GM12874 (cell line): ENCODE measurements at regions not wholly inside any gene's neighbourhood (a gene's known extent, or its start where the extent isn't known, plus 50 kb on each side); places are given as distances from the start of the nearest gene placed in this dataset.

Experiments used
- TF ChIP-seq, protein P1 (sequence below): IDR thresholded peaks from 2 replicates; pipeline ENCODE4 v1.5.1; 2011; ENCODE audit warnings: low read depth, mild to moderate bottlenecking, control low read depth, low read length, moderate library complexity; ENCODE audit not compliant: insufficient read depth

GRCh38 chr13:34148359-34148758 is 330.4 kb downstream of the RFC3 start:
- TF ChIP-seq, protein P1, sequence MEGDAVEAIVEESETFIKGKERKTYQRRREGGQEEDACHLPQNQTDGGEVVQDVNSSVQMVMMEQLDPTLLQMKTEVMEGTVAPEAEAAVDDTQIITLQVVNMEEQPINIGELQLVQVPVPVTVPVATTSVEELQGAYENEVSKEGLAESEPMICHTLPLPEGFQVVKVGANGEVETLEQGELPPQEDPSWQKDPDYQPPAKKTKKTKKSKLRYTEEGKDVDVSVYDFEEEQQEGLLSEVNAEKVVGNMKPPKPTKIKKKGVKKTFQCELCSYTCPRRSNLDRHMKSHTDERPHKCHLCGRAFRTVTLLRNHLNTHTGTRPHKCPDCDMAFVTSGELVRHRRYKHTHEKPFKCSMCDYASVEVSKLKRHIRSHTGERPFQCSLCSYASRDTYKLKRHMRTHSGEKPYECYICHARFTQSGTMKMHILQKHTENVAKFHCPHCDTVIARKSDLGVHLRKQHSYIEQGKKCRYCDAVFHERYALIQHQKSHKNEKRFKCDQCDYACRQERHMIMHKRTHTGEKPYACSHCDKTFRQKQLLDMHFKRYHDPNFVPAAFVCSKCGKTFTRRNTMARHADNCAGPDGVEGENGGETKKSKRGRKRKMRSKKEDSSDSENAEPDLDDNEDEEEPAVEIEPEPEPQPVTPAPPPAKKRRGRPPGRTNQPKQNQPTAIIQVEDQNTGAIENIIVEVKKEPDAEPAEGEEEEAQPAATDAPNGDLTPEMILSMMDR, result no peak

GRCh38 chr13:34151885-34152284 is 333.9 kb downstream of the RFC3 start:
- TF ChIP-seq, protein P1, result no peak

DNA sequence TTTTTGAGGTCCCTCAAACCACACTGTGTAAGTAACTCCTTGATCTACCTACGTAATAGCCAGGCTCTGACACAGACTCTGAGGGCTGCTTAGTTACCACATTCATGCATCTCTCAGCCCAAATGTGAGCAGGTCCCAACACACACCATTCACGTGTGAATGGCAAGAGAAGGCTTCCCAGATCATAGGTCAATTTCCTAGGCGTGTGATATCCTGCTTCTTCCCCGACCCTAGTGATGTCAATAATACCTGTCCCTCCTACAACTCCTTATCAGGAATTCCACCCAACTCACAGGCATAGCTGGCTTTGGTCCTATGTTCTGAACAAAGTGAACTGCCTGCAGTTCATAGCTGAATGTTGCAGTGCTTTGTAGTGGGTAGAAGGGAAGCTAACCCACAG is 334.5 kb downstream of the RFC3 start:
- TF ChIP-seq, protein P1, result no peak

DNA sequence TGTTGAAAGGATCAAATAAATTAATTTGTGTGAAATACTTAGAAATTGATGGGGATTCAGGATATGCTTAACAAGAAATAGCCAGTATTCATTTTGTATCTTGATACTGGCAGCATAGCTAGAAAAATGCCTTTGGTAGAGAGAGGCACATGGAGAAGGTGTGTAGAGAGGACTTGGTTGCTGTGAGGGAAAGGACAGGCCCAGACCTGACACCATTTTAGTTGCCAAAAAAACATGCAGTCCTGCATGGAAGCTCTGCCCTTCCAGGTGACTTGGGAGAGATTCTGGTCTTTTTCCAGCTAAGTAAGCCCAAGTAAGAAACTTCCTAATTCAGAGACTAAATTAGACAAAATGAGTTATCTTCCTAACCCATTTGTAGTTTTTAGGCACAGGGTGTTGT is 335.0 kb downstream of the RFC3 start:
- TF ChIP-seq, protein P1, result no peak

DNA sequence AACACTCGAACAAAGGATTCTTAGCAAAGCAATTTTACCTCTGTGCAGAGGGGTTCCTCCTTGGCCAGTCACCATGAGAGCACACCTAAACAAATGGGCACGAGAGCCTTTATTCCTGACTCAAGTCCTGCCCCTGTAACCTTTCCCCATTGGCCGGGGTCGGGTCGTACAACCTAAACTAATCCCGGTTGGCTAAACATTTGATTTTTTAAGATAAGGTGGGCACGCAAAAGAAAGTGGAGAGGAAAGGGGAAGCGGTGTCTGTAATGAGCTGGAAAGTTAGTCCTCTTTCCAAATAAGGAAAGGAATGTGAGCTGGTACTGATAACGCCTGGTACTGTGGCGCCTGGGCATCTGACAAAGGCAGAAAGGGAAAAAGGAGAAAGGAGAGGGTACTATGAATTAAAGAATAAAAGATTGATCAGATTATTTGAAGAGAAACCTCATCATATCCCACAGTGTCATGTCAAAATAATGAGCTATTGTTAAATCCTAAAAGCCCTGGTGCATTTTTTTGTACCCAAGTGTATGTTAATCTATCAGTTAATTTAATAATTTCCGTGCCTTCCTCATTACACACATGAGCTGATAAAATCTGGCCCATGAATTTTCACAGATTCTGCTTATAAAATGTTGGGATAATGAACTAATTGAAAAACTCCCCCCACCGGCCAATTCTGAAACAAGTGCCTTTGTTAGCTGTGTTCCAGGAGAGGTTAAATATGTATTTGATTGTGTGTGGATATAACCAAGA is 335.7 kb downstream of the RFC3 start:
- TF ChIP-seq, protein P1, result no peak

DNA sequence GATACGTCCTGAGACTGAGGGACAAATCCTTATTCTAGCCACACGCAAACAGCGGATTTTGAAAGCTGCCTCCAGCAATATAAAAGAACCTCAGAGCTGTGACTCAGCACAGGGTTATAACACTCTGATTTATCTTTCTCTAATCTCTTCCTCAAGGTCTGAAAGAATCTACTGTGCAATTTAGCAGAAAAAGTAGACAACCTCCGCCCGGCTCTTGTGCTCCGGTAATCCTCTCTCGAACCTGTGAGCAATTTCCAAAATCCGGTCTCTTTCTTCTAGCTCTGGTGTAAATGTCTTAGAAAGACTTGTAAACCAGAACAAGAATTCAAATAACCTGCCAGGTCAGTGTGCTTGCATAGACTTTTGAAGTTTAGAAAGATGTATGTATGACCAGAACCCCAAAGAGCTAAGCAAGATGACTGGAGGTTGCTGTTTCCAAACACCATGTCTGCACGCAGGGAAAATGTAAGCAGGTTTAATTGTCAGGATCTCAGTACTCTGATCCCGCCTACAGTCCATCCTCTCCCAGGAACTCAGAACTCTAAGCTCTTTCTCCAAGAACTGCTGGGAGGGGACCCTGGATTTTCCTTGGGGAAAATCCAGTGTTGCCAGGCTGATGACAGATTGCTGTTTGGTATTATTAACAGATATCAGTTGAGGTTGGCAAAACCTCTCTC is 338.1 kb downstream of the RFC3 start:
- TF ChIP-seq, protein P1, result no peak

DNA sequence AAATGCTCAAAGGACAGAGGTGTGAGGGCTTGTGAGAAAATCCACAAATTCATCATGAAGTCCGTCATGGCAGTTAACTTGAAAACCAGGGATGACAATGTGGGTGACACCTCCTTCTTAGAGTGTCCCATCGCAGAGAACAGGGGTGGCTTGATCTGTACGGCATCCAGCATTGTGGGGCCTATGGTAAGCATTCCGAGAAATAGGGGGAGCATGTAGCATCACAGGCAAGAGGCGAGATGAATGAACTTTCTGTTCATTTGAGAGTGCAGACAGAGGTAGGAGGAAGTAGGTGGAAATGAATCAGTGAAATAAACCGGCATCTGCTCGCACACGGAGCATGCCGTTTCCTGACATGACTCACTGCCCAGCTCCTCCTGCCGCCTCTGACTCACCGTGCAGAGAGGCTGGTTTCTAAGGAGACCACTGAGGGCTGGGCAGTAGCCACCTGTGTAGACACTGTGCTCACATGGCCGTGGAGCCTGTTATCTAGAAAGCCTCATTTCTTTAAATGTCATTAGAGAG is 339.0 kb downstream of the RFC3 start:
- TF ChIP-seq, protein P1, result no peak
